ENCODE measurements at regions not wholly inside any gene's neighbourhood (a gene's known extent, or its start where the extent isn't known, plus 50 kb on each side); places are given as distances from the start of the nearest gene placed in this dataset.

DNA sequence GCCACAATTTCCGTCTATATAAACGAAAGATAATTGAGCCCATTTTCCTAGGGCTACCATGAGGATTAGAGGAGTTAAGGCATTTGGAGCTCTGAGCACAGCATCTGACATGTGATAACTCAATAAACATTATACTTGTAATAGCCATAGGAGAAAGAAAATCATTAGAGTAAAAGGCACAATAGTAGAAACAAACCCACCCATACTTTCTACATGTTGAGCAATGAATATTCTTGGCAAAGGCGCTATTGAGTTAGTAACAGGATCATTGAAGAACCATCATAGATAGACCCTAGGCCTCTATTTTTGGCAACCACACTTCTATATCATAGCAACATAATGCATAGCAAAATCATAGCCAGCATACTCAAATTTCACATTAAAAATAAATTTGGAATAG is 664.1 kb downstream of the NOVA1 start:
- TF ChIP-seq, protein P1, sequence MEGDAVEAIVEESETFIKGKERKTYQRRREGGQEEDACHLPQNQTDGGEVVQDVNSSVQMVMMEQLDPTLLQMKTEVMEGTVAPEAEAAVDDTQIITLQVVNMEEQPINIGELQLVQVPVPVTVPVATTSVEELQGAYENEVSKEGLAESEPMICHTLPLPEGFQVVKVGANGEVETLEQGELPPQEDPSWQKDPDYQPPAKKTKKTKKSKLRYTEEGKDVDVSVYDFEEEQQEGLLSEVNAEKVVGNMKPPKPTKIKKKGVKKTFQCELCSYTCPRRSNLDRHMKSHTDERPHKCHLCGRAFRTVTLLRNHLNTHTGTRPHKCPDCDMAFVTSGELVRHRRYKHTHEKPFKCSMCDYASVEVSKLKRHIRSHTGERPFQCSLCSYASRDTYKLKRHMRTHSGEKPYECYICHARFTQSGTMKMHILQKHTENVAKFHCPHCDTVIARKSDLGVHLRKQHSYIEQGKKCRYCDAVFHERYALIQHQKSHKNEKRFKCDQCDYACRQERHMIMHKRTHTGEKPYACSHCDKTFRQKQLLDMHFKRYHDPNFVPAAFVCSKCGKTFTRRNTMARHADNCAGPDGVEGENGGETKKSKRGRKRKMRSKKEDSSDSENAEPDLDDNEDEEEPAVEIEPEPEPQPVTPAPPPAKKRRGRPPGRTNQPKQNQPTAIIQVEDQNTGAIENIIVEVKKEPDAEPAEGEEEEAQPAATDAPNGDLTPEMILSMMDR (conservative IDR thresholded peaks at IDR 0.05; ENCODE audit: low read depth, low read length) = no peak

DNA sequence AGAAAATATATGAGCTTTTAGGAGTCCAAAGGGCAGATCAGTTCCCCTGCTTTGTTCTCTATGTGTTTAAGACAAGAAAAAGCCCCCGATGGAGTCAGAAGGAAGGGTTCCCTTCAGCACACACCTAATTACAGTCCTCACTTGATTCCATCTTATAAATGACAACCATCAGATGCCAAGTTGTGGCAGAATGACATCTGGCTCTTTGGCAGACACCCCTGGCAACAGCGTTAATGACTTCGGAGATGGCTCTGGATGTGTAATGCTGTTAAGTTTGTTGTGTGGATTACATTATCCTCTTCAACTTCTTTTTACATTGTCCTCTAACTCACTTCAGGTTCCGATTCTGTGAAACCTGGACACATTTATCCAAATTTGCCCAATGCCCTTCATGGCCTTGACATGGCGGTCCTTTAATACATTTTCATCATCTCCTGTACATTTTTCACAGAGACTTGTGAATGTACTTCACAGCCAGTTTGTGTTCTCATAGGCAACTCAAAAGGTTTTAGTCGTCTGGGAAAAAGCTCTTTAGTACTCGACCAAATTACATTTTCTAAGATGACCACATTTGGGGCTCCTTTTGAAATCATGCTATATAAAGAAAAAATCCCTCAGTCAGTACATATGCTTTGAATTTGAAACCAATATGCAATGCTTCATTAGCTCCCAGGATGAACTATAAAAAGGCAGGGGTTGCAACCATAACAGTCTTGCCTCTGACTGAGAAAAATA is 667.8 kb downstream of the NOVA1 start:
- TF ChIP-seq, protein P1 (conservative IDR thresholded peaks at IDR 0.05; ENCODE audit: low read depth, low read length) = no peak
- no peak for DNase-seq (ENCODE audit: low read depth)
- no peak overlapping the region for H3K4me3 ChIP-seq (ENCODE audit: low read length)

More for the DNA sequence above, 664.1 kb downstream of the NOVA1 start:
- no peak for DNase-seq (ENCODE audit: low read depth)
- H3K4me3 ChIP-seq (ENCODE audit: low read length) = no peak overlapping the region

DNA sequence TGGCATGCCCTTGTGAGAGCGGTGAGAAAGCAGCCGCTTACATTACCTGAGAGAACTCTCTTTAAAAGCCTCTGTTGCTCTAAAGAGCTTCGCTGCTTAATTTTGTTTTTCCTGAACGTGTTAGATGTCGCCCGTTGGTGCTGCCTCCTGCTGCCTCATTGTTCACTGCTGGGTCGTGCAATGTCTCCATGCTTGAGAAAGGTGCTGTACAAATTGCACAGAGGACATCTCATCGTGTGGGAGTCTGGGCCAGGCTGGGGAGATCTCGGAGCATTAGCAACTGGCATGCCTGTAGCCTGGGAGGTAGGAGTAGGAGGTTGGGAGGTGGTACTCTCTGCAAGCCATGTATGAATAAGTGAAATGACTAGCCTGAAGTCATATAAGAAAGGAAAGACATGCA is 686.0 kb downstream of the NOVA1 start:
- DNase-seq (ENCODE audit: low read depth) = no peak
- TF ChIP-seq, protein P1 (conservative IDR thresholded peaks at IDR 0.05; ENCODE audit: low read depth, low read length) = no peak
- H3K4me3 ChIP-seq (ENCODE audit: low read length) = no peak overlapping the region

DNA sequence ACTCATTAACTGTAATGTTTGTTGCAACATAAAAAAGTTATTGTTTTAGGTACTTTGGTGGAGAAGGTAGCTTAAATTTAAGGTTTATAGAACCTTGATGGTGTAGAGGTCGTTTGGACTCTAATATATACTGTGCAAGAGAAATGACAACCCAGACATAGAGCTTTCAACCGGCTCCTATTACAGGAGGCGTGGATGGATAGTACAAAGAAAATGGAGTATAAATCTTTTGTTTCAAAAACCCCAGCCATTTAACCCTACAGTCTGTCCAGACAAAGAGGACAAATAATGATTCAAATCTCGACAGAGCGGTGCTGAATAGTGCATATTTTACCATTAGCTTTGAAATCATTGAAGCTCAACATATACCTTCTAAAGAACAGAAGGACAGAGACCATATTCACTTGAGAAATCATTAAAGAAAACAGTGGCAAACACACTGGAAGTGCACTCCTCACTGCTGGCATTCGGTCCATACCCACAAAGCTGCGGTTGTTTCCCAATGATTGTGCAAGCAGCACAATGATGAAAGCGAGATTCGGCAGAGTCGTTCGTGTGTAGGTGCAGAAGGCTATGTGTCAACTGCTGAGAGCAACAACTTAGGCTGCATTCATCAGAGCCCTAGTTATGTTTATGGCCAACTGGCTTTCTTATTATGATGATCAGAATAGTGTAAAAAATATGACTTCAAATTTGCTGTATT is 688.6 kb downstream of the NOVA1 start:
- H3K4me3 ChIP-seq (ENCODE audit: low read length) = no peak overlapping the region
- DNase-seq (ENCODE audit: low read depth) = no peak
- TF ChIP-seq, protein P1 (conservative IDR thresholded peaks at IDR 0.05; ENCODE audit: low read depth, low read length) = no peak

DNA sequence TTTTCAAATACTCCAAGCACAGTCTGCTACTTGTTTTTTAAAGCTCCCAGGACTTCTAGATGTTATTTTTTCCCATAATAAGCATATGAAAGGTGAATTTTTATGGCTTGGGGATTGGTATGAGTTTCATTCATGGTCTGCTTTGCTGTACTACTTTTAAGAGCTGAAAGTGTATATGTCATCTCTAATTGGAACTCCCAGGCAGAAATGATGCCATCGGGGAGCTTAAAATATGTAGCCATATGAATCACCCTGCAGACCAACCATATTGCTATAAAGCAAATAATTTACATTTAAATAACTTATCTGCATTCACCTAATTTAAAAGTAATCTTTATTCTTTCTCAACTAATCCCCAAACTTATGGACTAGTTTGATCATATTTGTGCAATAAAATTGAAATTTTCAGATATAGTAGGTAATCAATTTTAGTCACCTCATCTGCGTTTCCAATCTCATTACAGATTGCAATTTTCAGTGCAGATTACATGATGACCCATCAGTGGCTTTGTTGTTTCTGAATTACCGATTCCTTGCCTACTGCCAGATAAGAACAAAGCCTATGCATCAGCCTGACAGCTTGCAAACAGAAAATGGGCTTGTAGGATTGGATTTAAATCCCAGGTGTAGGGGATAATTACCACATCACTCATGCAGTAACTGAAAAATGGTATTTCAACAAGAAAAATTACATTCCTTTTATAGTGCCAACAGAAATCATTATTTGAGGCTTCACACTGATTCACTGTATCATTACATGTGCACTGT is 689.4 kb downstream of the NOVA1 start:
- DNase-seq (ENCODE audit: low read depth) = no peak

DNA sequence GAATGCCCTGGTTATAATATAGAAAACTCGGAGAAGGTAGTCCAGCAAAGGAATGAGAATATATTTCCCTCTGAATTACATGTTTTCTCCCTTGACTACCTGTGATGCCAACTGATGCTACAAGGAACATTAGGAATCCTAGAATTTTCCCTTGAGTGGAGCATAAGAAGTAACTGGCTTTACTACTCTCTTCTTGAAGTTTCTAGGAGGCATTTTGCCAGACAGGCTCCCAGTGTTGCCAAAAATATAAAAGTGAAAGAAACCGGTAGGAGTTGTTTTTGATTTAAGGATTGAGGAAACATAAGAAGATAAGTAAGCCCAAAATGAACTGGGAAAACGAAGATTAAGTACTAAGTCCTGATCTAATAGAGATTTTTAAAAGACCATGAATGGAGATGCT is 693.4 kb downstream of the NOVA1 start:
- TF ChIP-seq, protein P1 (conservative IDR thresholded peaks at IDR 0.05; ENCODE audit: low read depth, low read length) = no peak

More for the DNA sequence above, 689.4 kb downstream of the NOVA1 start:
- H3K4me3 ChIP-seq (ENCODE audit: low read length) = no peak overlapping the region
- TF ChIP-seq, protein P1 (conservative IDR thresholded peaks at IDR 0.05; ENCODE audit: low read depth, low read length) = no peak

More for the DNA sequence above, 693.4 kb downstream of the NOVA1 start:
- no peak for DNase-seq (ENCODE audit: low read depth)
- H3K4me3 ChIP-seq (ENCODE audit: low read length) = no peak overlapping the region

Measured in retinal pigment epithelial cell (primary cell).